Non-pigmented ciliary epithelial cell (primary cell): ENCODE measurements at regions not wholly inside any gene's neighbourhood (a gene's known extent, or its start where the extent isn't known, plus 50 kb on each side); places are given as distances from the start of the nearest gene placed in this dataset.
"Not testable (repeated sequence)": the region's sequence is repeated elsewhere in the genome, so short reads cannot be mapped to it uniquely, and the experiment has no call there.

ENCODE experiments used
- DNase-seq: peaks from one replicate; pipeline ENCODE4 v3.0.0-alpha.2; 2010; ENCODE audit warnings: low read depth

GRCh38 chr1:121116522-121117297 is 67.4 kb downstream of the FAM72B start:
- not testable (repeated sequence) for DNase-seq

GRCh38 chr1:121117298-121117611 is 66.9 kb downstream of the FAM72B start:
- DNase-seq, result not testable (repeated sequence)

GRCh38 chr1:121117622-121118479 is 66.3 kb downstream of the FAM72B start:
- DNase-seq, result not testable (repeated sequence)
